Breast epithelium (tissue), 3 donors: ENCODE measurements at regions not wholly inside any gene's neighbourhood (a gene's known extent, or its start where the extent isn't known, plus 50 kb on each side); places are given as distances from the start of the nearest gene placed in this dataset.

Experiments used
- CTCF ChIP-seq, 3 donors: fragments of 450-650 bp; IDR thresholded peaks; one replicate each; pipeline ENCODE4 v1.5.1; 2016 to 2017; ENCODE audit warnings: antibody characterized with exemption in 3 of 3, mild to moderate bottlenecking in 3 of 3, moderate library complexity in 3 of 3
- POLR2A ChIP-seq: fragments of 450-650 bp; IDR thresholded peaks from one replicate; pipeline ENCODE4 v1.6.1; 2016; ENCODE audit warnings: antibody characterized with exemption, mild to moderate bottlenecking, moderate library complexity
- POLR2AphosphoS5 ChIP-seq, 3 donors: sonication (generic); formaldehyde crosslinking; IDR thresholded peaks; one replicate each; pipeline ENCODE4 v1.6.1; 2017; ENCODE audit warnings: antibody characterized with exemption in 3 of 3

- TF ChIP-seq CTCF (IDR thresholded peaks at IDR 0.05) (no peak), POLR2A (no peak), POLR2AphosphoS5 (IDR thresholded peaks at IDR 0.05) (no peak)
These were observed 266.3 kb downstream of the KLF5 start for GRCh38 chr13:73324842-73325722.
